Ovary (tissue), 7 donors: ENCODE measurements at regions not wholly inside any gene's neighbourhood (a gene's known extent, or its start where the extent isn't known, plus 50 kb on each side); places are given as distances from the start of the nearest gene placed in this dataset.

Source experiments
- DNase-seq, 5 donors: peaks; one replicate each; pipeline ENCODE4 v3.0.0-alpha.2; 2019 to 2020
- H3K27ac ChIP-seq, 2 donors: fragments of 200-600 bp; one replicate each; pipeline versions ENCODE4 v1.5.1 to v1.8.0; 2019 to 2022
- H3K27me3 ChIP-seq: fragments of 200-600 bp; one replicate; pipeline ENCODE4 v1.8.0; 2022
- H3K36me3 ChIP-seq: fragments of 200-600 bp; sonication (generic); one replicate; pipeline ENCODE4 v1.5.1; 2019
- H3K4me1 ChIP-seq: one replicate; pipeline ENCODE4 v1.8.1; 2013; ENCODE audit warnings: mild to moderate bottlenecking, moderate library complexity; ENCODE audit not compliant: insufficient read depth
- H3K4me3 ChIP-seq: fragments of 200-600 bp; sonication (generic); one replicate; pipeline ENCODE4 v1.5.1; 2017
- H3K9me3 ChIP-seq, 2 donors: fragments of 200-600 bp in 1 of 2; sonication (generic) in 1 of 2; one replicate each; pipeline versions ENCODE4 v1.5.1 to v1.8.1; 2013 to 2019; ENCODE audit warnings: mild to moderate bottlenecking in 1 of 2, moderate library complexity in 1 of 2
- CTCF ChIP-seq, 3 donors: fragments of 450-650 bp in 2 of 3; fragments of 200-600 bp in 1 of 3; IDR thresholded peaks; one replicate each; pipeline versions ENCODE4 v1.5.1 to v1.8.0; 2016 to 2022; ENCODE audit warnings: antibody characterized with exemption in 3 of 3, mild to moderate bottlenecking in 1 of 3
- EP300 ChIP-seq: sonication (generic); formaldehyde crosslinking; IDR thresholded peaks from one replicate; pipeline ENCODE4 v1.6.1; 2017; ENCODE audit warnings: antibody characterized with exemption
- POLR2A ChIP-seq: fragments of 450-650 bp; IDR thresholded peaks from one replicate; pipeline ENCODE4 v1.6.1; 2017; ENCODE audit warnings: antibody characterized with exemption, mild to moderate bottlenecking, moderate library complexity
- WGBS, 3 donors: extraction: QIAGEN DNeasy Blood & Tissue Kit in 1 of 3; methylation state at CpG; one replicate each; pipeline versions ENCODE4 v1.1.5 to v1.1.7; 2013 to 2017; 5-methylcytosine and 5-hydroxymethylcytosine counted together
- intact Hi-C, 4 donors: fragments of 100-400 bp; cut with DNase I; formaldehyde crosslinking; loops; one replicate each; pipeline versions ENCODE4 v1.11.0 to v1.15.1; 2022 to 2023
- donor health status: DM: no; HTN: no; CAD: no; lungs with moderate emphysema.
- donor health status: DM: no; HTN: no; CAD: no.
- donor health status: Bipolar disorder and iron deficiency.
- donor health status: DM: no; HTN: no; CAD: no.
- donor health status: DM: yes; HTN: yes; CAD: no.

DNA sequence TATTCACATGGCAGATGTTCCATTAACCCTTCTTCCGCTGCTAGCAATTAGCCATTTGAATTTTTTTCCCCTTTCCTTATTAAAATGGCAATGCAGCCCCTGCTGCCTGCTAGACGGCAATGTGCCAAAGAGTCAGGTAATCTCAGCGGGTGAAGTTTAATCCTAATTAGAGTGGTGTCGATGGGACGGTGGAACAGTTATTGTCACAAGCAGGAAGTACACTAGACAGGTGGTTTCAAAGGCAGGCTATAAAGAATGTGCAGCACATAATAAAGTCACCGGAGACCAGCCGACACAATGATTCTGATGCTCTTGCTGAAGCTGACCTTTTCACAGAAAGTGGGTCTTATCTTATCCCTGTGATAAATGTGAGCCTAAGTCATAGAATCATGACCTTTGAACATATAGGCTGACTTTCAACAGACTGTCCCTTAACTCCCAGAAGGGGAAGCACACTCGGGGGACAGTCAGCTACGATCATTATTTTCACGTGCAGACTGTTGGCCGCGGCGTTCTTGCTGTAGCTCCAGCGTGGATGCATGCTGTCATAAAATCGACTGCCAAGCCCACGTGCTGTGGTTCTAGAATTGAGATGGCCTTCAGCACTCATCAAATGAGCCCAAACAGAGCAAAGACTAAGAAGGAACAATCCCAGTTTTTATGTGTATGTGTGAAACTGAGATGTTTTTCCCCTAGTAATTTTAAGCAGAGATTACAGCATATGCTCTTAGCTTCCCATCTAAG, 926.2 kb upstream of the SOX11 start:
- no peak for TF ChIP-seq EP300
- TF ChIP-seq POLR2A, result no peak
- no peak for TF ChIP-seq CTCF (IDR thresholded peaks at IDR 0.05)
- no peak overlapping the region for H3K4me3 ChIP-seq
- no peaks in the 10 kb centered on the region for H3K9me3 ChIP-seq
- DNase-seq, result no peak
- 73 to 83% (median 76%) methylated on average over 16 of the region's 16 CpGs for WGBS, 3 donors
- H3K4me1 ChIP-seq, result no peaks in the 10 kb centered on the region
- H3K27me3 ChIP-seq, result no peaks in the 10 kb centered on the region
- intact Hi-C loops, result no loop called here
- no peaks in the 10 kb centered on the region for H3K36me3 ChIP-seq
- H3K27ac ChIP-seq, result no peak overlapping the region

DNA sequence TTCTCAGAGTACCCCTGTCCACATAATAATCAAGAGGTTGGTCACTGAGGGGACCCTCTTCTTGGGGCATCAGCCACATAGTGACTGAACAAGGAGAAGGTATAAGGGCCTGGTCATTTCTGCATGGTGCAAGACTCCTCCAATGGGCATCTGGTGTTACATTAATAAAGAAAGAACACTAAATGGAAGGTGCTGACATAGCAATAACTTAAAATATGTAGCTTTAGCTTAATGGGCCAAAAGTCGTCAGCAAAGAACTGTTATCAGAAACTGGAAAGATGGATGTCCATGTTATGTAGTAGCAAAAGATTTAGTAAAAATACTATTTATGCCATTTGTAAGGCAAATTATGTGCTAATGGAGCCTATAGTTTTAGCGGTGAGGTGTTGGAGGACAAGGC, 916.5 kb upstream of the SOX11 start:
- intact Hi-C loops, result no loop called here
- H3K36me3 ChIP-seq, result no peaks in the 10 kb centered on the region
- TF ChIP-seq POLR2A (no peak), CTCF (IDR thresholded peaks at IDR 0.05) (no peak), EP300 (no peak)
- no peak overlapping the region for H3K4me3 ChIP-seq
- 72 to 82% (median 79%) methylated on average over 2 of the region's 2 CpGs for WGBS, 3 donors
- no peaks in the 10 kb centered on the region for H3K4me1 ChIP-seq
- no peak overlapping the region for H3K27ac ChIP-seq
- H3K9me3 ChIP-seq, result no peaks in the 10 kb centered on the region
- no peaks in the 10 kb centered on the region for H3K27me3 ChIP-seq
- no peak for DNase-seq

DNA sequence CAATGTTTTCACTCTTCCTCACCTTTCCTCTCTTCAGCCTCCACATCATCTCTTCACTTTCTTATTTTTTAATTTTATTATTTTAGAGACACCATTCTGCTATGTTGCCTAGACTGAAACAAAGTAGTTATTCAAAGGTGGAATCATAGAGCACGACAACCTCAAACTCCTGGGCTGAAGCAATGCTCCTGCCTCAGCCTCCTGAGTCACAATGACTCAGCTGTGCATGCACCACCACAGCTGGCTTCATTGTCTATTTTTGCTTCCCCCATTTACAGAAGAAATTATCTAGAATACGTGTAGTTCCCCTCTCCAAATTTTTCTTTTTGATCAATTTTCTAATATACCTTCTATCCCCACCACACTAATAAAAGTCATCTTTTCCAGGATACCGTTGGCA, 911.5 kb upstream of the SOX11 start:
- no peak for DNase-seq
- no peaks in the 10 kb centered on the region for H3K27me3 ChIP-seq
- H3K9me3 ChIP-seq, result no peaks in the 10 kb centered on the region
- TF ChIP-seq POLR2A (no peak), EP300 (no peak), CTCF (IDR thresholded peaks at IDR 0.05) (no peak)
- H3K4me1 ChIP-seq, result no peaks in the 10 kb centered on the region
- no peak overlapping the region for H3K27ac ChIP-seq
- H3K36me3 ChIP-seq, result no peaks in the 10 kb centered on the region
- intact Hi-C loops, result no loop called here
- 67 to 80% (median 74%) methylated on average over 3 of the region's 3 CpGs for WGBS, 3 donors
- H3K4me3 ChIP-seq, result no peak overlapping the region

DNA sequence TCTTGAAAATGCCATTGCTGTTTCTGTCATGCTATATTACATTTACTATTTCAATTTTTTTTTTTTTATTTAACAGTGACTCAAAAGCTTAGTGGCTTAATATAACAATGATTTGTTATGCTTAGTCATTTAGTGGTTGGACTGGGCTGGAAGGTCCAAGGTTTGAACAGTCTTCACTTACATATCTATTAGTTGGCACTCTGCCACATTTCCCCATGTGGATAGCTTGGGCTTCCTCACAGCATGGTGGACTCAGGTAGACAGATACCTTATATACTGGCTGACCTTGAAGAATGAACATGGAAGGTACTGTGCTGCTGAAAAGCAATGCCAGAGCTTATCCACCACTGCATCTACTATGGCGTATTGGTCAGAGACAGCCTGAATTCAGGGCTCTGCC, 909.5 kb upstream of the SOX11 start:
- Histone ChIP-seq H3K4me1 (no peaks in the 10 kb centered on the region), H3K27me3 (no peaks in the 10 kb centered on the region), H3K4me3 (no peak overlapping the region), H3K36me3 (no peaks in the 10 kb centered on the region), H3K9me3 (no peaks in the 10 kb centered on the region), H3K27ac (no peak overlapping the region)
- DNase-seq, result no peak
- TF ChIP-seq CTCF (IDR thresholded peaks at IDR 0.05), result no peak
- TF ChIP-seq POLR2A, result no peak
- no peak for TF ChIP-seq EP300
- WGBS, 3 donors, result 96 to 100% (median 98%) methylated on average over 1 of the region's 1 CpG
- intact Hi-C loops, result no loop called here
